ENCODE measurements at regions not wholly inside any gene's neighbourhood (a gene's known extent, or its start where the extent isn't known, plus 50 kb on each side); places are given as distances from the start of the nearest gene placed in this dataset.

DNA sequence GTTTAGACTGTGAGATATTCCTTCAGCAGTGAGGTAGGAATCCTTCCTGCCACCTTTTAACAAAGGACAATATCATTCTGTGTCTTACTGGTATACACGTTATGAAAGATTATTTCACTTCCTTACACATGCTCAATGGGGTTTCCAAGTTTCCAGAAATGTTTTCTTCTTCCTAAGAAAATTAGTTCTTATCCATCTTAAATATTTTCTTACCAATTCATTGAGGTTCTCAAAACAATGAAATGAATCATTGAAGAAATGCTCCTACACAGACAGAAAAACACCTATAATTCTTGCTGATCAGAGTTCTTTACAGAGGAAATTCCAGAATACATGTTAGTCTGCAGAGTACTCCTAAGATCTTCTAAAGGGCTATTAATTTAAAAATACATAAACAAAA, 51.4 kb upstream of the SEC61G start:
- no peak for FAIRE-seq
- no peak for TF ChIP-seq POLR2A (IDR thresholded peaks at IDR 0.05; ENCODE audit: low read depth, low read length)

DNA sequence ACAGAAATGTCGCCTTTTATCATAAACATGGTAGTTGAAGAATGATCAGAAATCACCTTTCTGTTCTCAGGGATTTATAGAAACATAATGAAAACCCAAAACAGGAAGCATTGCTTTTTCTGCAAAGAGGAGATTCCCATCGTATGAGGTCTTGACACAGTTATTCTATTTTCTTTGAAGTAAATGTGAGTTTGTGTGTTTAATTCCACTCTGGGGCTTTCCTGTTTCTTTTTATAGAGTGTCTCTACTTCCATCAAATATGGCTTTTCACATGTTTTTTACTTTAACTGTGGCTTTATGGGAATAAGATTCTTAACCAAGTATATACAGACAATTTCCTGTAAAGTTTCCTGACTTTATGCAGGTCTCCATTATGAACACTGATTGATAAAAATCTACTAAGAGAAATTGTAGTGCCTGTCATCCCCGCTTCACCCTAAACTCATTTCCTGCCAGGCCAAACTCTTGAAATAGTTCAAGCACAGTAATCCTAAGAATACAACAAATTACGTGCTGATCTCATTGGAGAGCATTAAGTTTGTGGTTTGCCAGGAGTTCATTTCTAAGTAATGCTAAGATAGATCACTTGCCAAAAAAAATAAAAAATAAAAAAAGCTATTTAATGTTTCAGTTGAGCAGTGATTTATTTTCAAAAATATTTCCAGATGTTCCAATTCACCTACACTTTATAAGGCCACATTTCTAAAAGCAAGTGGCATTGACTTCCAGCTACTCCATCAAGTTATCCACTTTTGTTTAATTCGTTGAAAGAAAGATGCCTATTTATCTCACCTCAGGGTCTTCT, 52.2 kb upstream of the SEC61G start:
- DNase-seq (ENCODE audit: insufficient read length, low spot score) (no peak), FAIRE-seq (peak; percentile 6)

More for the DNA sequence above, 51.4 kb upstream of the SEC61G start:
- DNase-seq (ENCODE audit: insufficient read length, low spot score): no peak

DNA sequence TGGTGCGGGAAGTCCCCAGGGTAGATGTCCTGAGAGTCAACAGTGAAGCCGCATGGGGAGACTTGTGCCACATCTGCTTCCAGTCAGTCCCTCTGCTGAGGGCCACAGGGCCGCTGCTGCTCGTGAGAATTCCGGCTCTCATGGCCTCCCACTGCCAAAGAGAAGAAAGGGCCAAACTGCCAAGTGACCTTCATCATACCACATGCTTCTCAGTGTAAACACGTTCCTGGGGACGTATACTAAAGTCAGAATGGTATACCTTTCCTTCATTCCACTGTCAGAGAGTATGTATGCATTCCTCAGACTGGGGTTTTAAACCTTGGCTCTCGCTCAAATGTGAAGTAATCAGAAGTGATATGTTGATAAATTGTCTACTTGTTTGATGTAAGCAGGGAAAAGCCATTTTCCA, 52.8 kb upstream of the SEC61G start:
- no peak for FAIRE-seq
- no peak for TF ChIP-seq POLR2A (IDR thresholded peaks at IDR 0.05; ENCODE audit: low read depth, low read length)
- no peak for DNase-seq (ENCODE audit: insufficient read length, low spot score)

More for the DNA sequence above, 52.2 kb upstream of the SEC61G start:
- no peak for TF ChIP-seq POLR2A (IDR thresholded peaks at IDR 0.05; ENCODE audit: low read depth, low read length)

DNA sequence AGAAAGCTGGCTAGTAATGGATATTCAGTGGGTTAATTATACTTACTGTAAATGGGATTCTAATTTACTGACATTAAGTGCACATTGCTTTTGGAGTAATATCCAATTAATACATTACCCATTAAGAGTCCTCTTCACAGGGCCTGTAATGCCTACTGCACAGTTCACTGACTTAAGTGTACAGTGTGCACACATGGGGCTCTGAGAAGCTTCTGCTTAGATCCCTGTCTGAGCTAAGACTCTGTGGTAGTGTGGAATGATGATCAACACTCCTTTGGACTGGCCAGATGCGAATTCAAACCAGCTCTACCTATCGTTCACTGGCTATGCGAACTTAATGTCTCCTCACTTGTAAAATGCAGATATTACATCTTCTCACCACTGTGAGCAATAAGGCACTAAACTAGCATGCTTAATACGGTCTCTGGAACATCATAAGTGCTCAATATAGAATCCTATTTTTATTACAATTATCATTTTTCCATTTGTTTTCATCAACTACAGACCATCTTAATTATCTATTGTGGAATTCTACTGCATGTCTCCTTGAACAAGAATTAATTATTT, 53.8 kb upstream of the SEC61G start:
- DNase-seq (ENCODE audit: insufficient read length, low spot score): no peak
- no peak for FAIRE-seq
- no peak for TF ChIP-seq POLR2A (IDR thresholded peaks at IDR 0.05; ENCODE audit: low read depth, low read length)

DNA sequence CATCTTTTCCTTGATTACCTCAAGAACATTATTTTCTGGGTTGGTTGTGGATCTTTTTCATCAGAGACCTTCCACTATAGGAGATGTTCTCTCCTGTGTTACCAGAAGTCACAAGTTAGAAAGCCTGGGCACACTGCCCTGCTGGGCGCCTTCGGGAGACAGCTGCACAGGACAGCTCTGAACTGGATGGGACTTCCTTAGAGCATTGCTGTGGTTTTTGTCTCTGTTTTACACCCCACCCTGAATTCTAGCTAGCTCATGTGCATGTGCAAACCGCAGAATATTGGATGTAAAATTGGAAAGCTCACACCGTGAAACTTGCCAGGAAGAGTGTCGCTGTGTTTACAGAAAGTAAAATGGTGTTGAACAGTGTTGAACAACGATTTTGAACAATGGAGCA, 54.4 kb upstream of the SEC61G start:
- no peak for TF ChIP-seq POLR2A (IDR thresholded peaks at IDR 0.05; ENCODE audit: low read depth, low read length)

DNA sequence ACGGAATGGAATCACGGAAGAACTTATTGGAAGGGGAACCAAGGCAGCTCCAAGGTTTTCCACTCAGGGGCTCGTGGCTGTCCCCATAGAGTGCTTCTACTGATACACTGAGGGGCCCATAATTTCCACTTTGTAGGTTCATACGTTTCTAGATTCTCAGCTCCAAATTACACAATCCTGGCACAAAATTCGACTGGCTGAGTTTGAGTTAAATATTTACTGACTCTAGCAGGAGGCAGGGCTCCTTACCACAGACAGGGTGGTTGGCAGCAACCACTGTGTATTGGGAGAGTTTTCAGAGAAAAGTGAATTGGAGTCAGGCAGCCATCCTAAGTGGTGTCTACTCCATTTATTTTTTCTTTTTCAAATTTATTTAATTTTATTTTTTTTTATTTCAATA, 55.4 kb upstream of the SEC61G start:
- TF ChIP-seq POLR2A (IDR thresholded peaks at IDR 0.05; ENCODE audit: low read depth, low read length): no peak
- no peak for FAIRE-seq
- no peak for DNase-seq (ENCODE audit: insufficient read length, low spot score)

More for the DNA sequence above, 54.4 kb upstream of the SEC61G start:
- FAIRE-seq (no peak), DNase-seq (ENCODE audit: insufficient read length, low spot score) (no peak)

DNA sequence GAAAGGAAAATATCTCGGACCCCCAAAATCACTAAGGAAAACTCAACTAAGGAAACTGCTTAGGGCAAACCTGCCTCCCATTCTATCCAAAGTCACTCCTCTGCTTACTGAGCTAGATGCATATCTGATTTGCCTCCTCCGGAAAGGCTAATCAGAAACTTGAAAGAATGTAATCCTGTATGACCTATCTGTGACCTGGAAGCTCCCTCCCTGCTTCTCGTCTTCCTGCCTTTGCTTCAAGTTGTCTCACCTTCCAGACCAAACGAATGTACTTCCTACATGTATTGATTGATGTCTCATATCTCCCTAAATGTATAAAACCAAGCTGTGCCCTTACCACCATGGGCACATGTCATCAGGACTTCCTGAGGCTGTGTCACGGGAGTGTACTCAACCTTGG, 58.1 kb upstream of the SEC61G start:
- DNase-seq (ENCODE audit: insufficient read length, low spot score) (no peak), FAIRE-seq (no peak)
- no peak for TF ChIP-seq POLR2A (IDR thresholded peaks at IDR 0.05; ENCODE audit: low read depth, low read length)

DNA sequence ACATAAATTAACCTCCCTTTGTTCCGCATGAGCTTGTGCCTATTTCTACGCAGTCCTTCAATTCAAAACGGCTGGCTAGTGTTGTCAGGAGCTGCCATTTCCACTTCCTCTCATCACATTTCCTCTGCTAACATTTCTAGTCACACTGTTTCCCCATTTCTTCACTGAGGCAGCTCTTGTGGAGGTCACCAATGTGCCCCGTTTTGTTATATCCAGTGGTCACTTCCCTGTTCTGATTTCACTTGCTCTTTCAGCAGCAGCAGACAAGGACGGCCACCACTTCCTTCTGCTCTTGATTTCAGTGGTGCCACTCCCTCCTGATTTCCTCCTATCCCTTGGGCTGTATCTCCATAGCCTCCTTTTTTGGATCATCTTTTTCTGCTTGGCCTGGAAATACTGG, 64.8 kb upstream of the SEC61G start:
- DNase-seq (ENCODE audit: insufficient read length, low spot score) (no peak), FAIRE-seq (no peak)
- no peak for TF ChIP-seq POLR2A (IDR thresholded peaks at IDR 0.05; ENCODE audit: low read depth, low read length)

DNA sequence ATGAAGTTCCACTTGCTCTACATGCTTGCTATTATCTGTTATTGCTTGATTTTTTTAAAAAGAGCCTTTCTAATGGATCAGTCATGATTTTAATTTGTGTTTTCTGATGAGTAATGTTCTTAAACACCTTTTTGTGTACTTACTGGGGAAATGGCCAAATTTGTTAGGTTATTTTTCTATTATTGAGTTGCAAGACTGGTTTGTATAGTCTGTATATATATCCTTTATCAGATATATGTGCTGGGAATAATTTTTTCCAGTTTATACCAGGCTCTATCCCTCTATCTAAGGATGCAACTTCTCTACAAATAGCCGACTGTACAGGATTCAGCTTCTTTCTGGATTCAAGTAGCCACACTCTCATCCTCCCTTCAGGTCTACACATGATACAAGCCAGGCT, 65.6 kb upstream of the SEC61G start:
- no peak for FAIRE-seq
- no peak for TF ChIP-seq POLR2A (IDR thresholded peaks at IDR 0.05; ENCODE audit: low read depth, low read length)
- no peak for DNase-seq (ENCODE audit: insufficient read length, low spot score)

DNA sequence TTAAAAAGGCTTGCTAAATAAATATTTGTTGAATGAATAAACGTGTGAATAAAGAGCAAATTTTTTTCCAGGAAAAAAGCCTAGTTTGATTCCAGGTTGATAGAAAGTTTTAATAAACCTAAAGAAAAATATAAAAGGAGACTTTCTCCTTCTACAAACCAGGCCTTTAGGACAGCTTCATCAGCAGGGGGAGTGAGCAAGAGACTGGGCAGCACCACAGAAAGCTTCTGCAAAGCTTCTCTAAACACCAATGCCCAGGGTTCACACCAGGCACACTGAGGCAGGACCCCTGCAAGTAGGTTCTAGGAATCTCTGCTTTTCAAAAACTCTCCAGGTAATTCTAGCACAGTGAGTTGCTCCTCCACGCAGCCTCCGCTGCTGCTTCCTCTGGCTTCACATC, 66.4 kb upstream of the SEC61G start:
- FAIRE-seq: no peak
- no peak for DNase-seq (ENCODE audit: insufficient read length, low spot score)
- TF ChIP-seq POLR2A (IDR thresholded peaks at IDR 0.05; ENCODE audit: low read depth, low read length): no peak

DNA sequence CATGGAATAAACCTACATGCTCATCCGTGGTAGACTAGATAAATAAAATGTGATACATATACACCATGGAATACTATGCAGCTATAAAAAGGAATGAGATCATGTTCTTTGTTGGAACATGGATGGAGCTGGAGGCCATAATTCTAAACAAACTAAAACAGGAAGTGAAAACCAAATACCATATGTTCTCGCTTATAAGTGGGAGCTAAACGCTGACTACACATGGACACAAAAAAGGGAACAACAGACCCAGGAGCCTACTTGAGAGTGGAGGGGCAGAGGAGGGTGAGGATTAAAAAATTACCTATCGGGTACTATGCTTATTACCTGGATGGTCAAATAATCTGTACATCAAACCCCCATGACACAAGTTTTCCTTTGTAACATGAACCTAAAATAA, 68.7 kb upstream of the SEC61G start:
- no peak for FAIRE-seq
- no peak for DNase-seq (ENCODE audit: insufficient read length, low spot score)
- no peak for TF ChIP-seq POLR2A (IDR thresholded peaks at IDR 0.05; ENCODE audit: low read depth, low read length)

DNA sequence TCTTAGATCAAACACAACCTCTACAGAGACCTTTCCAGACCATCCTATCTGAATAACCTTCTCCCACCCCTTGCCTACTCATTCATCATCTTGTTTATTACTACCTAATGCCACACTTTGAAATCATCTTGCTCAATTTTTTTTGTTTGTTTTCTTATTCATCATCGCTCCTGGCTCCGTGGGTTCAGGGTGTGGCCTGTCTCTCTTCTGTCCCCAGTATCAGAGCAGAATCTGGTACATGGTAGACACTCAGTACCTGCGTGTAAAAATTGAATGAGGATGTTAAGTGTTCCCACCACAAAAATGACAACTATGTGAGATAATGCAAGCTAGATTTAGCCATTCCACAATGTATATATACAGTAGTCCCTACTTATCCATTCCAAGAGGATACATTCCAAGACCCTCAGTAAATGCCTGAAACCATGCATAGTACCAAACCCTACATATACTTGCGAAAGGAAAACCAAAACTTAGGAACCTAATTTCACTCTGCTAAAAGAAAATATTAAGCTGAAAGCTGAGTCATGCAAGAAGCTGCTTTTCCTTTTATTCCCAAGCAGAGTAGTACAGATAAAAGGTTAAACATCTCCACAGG, 72.1 kb upstream of the SEC61G start:
- DNase-seq (ENCODE audit: insufficient read length, low spot score) (no peak), FAIRE-seq (no peak)
- no peak for TF ChIP-seq POLR2A (IDR thresholded peaks at IDR 0.05; ENCODE audit: low read depth, low read length)

DNA sequence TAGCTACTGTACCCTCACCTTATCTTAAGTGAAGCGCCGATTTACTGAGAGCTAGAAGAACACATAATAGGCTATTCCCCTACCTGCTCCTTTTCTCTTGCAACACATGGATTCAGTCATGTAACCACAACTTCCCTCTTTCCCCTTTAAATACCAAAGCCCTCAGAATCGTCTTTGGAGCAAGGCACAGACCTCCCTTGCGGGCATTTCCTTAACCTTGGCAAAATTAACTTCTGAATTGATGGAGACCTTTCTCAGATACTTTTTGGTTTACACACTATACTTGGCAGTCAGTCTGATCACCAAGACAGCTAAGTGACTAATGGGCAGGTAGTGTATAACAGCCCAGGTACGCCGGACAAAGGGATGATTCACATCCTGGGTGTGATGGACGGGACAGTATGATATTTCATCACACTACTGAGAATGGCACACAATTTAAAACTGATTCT, 72.7 kb upstream of the SEC61G start:
- TF ChIP-seq POLR2A (IDR thresholded peaks at IDR 0.05; ENCODE audit: low read depth, low read length): no peak
- DNase-seq (ENCODE audit: insufficient read length, low spot score): no peak
- no peak for FAIRE-seq

DNA sequence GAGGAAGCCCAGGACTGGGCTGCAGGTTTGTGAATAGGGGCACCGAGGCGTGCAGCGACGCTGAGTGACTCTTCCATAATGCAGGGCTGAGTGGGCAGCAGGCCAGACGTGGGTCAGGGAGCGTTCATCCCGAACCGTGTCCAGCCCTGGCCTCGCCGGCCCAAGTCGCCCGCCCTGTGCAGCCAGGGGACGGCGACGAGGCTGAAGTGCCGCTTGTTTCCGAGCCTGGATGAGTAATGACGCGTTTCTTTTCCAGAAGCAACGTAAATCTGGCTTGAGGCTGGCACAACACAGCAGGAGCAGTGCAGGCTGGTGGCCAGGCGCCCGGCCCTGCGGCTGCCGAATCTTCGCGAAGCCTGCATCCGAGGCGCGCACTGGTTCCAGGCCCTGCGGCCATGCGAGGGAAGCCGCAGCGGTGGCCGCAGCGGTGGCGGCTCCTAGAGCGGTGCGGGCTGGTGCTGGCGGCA, 74.0 kb upstream of the SEC61G start:
- DNase-seq (ENCODE audit: insufficient read length, low spot score) (no peak), FAIRE-seq (no peak)
- TF ChIP-seq POLR2A (IDR thresholded peaks at IDR 0.05; ENCODE audit: low read depth, low read length): no peak

DNA sequence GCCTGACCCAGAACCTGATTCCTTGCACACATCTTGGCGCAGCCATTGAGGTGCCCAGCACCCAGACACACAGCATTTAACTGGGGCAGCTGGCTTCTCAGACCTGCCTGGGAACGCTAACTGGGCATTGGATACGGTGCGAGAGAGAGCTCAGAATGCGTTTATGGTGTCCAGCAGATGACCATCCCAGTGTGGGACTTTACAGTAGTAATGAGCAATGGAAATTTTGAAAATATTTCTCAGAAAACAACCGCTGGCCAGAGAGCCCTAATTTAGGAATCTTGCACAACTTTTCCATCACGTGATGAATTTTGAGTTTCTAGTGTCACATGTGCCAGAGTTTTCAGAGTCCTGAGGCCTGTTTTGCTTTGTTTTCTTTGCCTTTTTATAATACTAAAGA, 78.2 kb upstream of the SEC61G start:
- DNase-seq (ENCODE audit: insufficient read length, low spot score): no peak
- no peak for TF ChIP-seq POLR2A (IDR thresholded peaks at IDR 0.05; ENCODE audit: low read depth, low read length)
- FAIRE-seq: no peak
